Neural cell (in vitro differentiated cells): ENCODE measurements at regions not wholly inside any gene's neighbourhood (a gene's known extent, or its start where the extent isn't known, plus 50 kb on each side); places are given as distances from the start of the nearest gene placed in this dataset.

Experiments used
- H2AFZ ChIP-seq: fragments of 200-600, 300-800 bp; sonication (generic), shearing (Covaris generic); 2 replicates; pipeline ENCODE4 v1.6.0; 2014; ENCODE audit warnings: low read depth, mild to moderate bottlenecking, antibody characterized with exemption, low read length, moderate library complexity
- H3F3A ChIP-seq: fragments of 200-600 bp; shearing (Covaris generic); 2 replicates; pipeline ENCODE4 v1.6.1; 2016; ENCODE audit warnings: mild to moderate bottlenecking, moderate library complexity, mixed read lengths, antibody characterized with exemption, low read length; ENCODE audit not compliant: insufficient read depth, poor library complexity, severe bottlenecking
- H3K27ac ChIP-seq: fragments of 200-600, 300-800 bp; sonication (generic), shearing (Covaris generic); 2 replicates; pipeline ENCODE4 v1.5.1; 2014; ENCODE audit warnings: mild to moderate bottlenecking, low read length, moderate library complexity
- H3K27me3 ChIP-seq: fragments of 300-800, 200-600 bp; sonication (generic), shearing (Covaris generic); 2 replicates; pipeline ENCODE4 v1.6.0; 2014; ENCODE audit warnings: mild to moderate bottlenecking, low read depth, low read length, moderate library complexity; ENCODE audit not compliant: insufficient read depth
- H3K36me3 ChIP-seq: fragments of 300-800, 200-600 bp; sonication (generic), shearing (Covaris generic); 2 replicates; pipeline ENCODE4 v1.5.1; 2014; ENCODE audit warnings: mild to moderate bottlenecking, antibody characterized with exemption, low read length, moderate library complexity; ENCODE audit not compliant: insufficient read depth
- H3K4me2 ChIP-seq: fragments of 300-800, 200-600 bp; sonication (generic), shearing (Covaris generic); 2 replicates; pipeline ENCODE4 v1.6.0; 2014; ENCODE audit warnings: mild to moderate bottlenecking, low read length
- H3K4me3 ChIP-seq: fragments of 300-800, 200-600 bp; sonication (generic), shearing (Covaris generic); 2 replicates; pipeline ENCODE4 v1.5.1; 2014; ENCODE audit warnings: mild to moderate bottlenecking, low read length, moderate library complexity
- H3K79me2 ChIP-seq: fragments of 200-600 bp; shearing (Covaris generic); replicated peaks from 2 replicates; pipeline ENCODE4 v1.6.0; 2014; ENCODE audit warnings: mild to moderate bottlenecking, low read length, moderate library complexity; ENCODE audit not compliant: insufficient read depth
- H3K9ac ChIP-seq: fragments of 300-800, 200-600 bp; sonication (generic), shearing (Covaris generic); 2 replicates; pipeline ENCODE4 v1.6.1; 2016; ENCODE audit warnings: mild to moderate bottlenecking, low read length, mixed read lengths
- H3K9me2 ChIP-seq: fragments of 200-600 bp; shearing (Covaris generic); 2 replicates; pipeline ENCODE4 v1.6.1; 2016; ENCODE audit warnings: mild to moderate bottlenecking, low read length, mixed read lengths; ENCODE audit not compliant: insufficient read depth
- H3K9me3 ChIP-seq: fragments of 200-600, 300-800 bp; sonication (generic), shearing (Covaris generic); 2 replicates; pipeline ENCODE4 v1.6.1; 2016; ENCODE audit warnings: mild to moderate bottlenecking, mixed run types, low read length, moderate library complexity, mixed read lengths
- H4K20me1 ChIP-seq: fragments of 200-600 bp; shearing (Covaris generic); 2 replicates; pipeline ENCODE4 v1.6.1; 2016; ENCODE audit warnings: mild to moderate bottlenecking, mixed run types; ENCODE audit not compliant: insufficient read depth
- EP300 ChIP-seq: fragments of 450-650 bp; conservative IDR thresholded peaks from 2 replicates; pipeline ENCODE4 v1.6.1; 2014; ENCODE audit warnings: antibody characterized with exemption, mild to moderate bottlenecking, moderate library complexity; ENCODE audit not compliant: poor library complexity, severe bottlenecking
- EZH2 ChIP-seq: fragments of 200-600, 300-800 bp; shearing (Covaris generic), sonication (generic); IDR thresholded peaks from 2 replicates; pipeline ENCODE4 v1.6.1; 2014; ENCODE audit warnings: antibody characterized with exemption, low read length, borderline replicate concordance, mild to moderate bottlenecking; ENCODE audit not compliant: insufficient read depth, poor library complexity, severe bottlenecking
- MXI1 ChIP-seq: fragments of 450-650 bp; conservative IDR thresholded peaks from 2 replicates; pipeline ENCODE4 v1.6.1; 2014; ENCODE audit warnings: antibody characterized with exemption, mild to moderate bottlenecking; ENCODE audit not compliant: poor library complexity, severe bottlenecking
- POLR2AphosphoS5 ChIP-seq: IDR thresholded peaks from 2 replicates; pipeline ENCODE4 v1.6.1; 2012
- RAD21 ChIP-seq: fragments of 450-650 bp; conservative IDR thresholded peaks from 2 replicates; pipeline ENCODE4 v1.6.1; 2014; ENCODE audit warnings: antibody characterized with exemption, mild to moderate bottlenecking, moderate library complexity
- SMC3 ChIP-seq: fragments of 450-650 bp; conservative IDR thresholded peaks from 2 replicates; pipeline ENCODE4 v1.6.1; 2014; ENCODE audit warnings: antibody characterized with exemption, mild to moderate bottlenecking, moderate library complexity; ENCODE audit not compliant: poor library complexity
- TAF1 ChIP-seq: IDR thresholded peaks from 2 replicates; pipeline ENCODE4 v1.6.1; 2012; ENCODE audit warnings: low read depth
- TF ChIP-seq, protein P1 (sequence below): IDR thresholded peaks from 2 replicates; pipeline ENCODE4 v1.6.1; 2012; ENCODE audit warnings: borderline replicate concordance
- TF ChIP-seq, protein P2 (sequence below): fragments of 450-650 bp; IDR thresholded peaks from 2 replicates; pipeline ENCODE4 v1.5.1; 2014; ENCODE audit warnings: antibody characterized with exemption, mild to moderate bottlenecking, moderate library complexity; ENCODE audit not compliant: poor library complexity, severe bottlenecking

DNA sequence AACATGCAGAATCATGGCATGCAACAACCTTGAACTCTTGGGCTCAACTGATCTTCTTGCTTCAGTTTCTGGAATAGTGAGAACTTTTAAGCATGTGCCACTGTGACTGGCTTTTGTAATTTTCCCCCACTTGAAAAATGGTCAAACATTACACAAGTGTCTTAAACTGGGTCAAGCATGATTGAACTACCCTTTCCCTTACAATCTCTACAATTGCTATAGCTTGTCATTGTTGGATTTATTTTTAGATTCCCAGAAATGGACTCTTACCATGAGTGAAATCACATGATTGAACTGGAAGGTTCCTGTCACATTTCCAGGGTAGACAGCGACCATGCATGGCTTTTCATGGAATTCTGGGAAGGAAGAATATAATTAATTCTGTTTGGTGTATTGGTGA, 102.2 kb upstream of the TUBA3C start:
- no peaks in the 10 kb centered on the region for H3K9me2 ChIP-seq
- no peak overlapping the region for H2AFZ ChIP-seq
- no peak overlapping the region for H3K9ac ChIP-seq
- no peaks in the 10 kb centered on the region for H3K27me3 ChIP-seq
- no peak overlapping the region for H3K4me3 ChIP-seq
- TF ChIP-seq EZH2 (no peak), MXI1 (no peak), RAD21 (no peak), POLR2AphosphoS5 (no peak), SMC3 (no peak), TAF1 (no peak), EP300 (no peak)
- TF ChIP-seq, protein P1, sequence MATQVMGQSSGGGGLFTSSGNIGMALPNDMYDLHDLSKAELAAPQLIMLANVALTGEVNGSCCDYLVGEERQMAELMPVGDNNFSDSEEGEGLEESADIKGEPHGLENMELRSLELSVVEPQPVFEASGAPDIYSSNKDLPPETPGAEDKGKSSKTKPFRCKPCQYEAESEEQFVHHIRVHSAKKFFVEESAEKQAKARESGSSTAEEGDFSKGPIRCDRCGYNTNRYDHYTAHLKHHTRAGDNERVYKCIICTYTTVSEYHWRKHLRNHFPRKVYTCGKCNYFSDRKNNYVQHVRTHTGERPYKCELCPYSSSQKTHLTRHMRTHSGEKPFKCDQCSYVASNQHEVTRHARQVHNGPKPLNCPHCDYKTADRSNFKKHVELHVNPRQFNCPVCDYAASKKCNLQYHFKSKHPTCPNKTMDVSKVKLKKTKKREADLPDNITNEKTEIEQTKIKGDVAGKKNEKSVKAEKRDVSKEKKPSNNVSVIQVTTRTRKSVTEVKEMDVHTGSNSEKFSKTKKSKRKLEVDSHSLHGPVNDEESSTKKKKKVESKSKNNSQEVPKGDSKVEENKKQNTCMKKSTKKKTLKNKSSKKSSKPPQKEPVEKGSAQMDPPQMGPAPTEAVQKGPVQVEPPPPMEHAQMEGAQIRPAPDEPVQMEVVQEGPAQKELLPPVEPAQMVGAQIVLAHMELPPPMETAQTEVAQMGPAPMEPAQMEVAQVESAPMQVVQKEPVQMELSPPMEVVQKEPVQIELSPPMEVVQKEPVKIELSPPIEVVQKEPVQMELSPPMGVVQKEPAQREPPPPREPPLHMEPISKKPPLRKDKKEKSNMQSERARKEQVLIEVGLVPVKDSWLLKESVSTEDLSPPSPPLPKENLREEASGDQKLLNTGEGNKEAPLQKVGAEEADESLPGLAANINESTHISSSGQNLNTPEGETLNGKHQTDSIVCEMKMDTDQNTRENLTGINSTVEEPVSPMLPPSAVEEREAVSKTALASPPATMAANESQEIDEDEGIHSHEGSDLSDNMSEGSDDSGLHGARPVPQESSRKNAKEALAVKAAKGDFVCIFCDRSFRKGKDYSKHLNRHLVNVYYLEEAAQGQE, result no peak
- TF ChIP-seq, protein P2, sequence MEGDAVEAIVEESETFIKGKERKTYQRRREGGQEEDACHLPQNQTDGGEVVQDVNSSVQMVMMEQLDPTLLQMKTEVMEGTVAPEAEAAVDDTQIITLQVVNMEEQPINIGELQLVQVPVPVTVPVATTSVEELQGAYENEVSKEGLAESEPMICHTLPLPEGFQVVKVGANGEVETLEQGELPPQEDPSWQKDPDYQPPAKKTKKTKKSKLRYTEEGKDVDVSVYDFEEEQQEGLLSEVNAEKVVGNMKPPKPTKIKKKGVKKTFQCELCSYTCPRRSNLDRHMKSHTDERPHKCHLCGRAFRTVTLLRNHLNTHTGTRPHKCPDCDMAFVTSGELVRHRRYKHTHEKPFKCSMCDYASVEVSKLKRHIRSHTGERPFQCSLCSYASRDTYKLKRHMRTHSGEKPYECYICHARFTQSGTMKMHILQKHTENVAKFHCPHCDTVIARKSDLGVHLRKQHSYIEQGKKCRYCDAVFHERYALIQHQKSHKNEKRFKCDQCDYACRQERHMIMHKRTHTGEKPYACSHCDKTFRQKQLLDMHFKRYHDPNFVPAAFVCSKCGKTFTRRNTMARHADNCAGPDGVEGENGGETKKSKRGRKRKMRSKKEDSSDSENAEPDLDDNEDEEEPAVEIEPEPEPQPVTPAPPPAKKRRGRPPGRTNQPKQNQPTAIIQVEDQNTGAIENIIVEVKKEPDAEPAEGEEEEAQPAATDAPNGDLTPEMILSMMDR, result no peak
- H3K79me2 ChIP-seq, result no peaks in the 10 kb centered on the region
- H3K4me2 ChIP-seq, result no peak overlapping the region
- H4K20me1 ChIP-seq, result no peaks in the 10 kb centered on the region
- no peak overlapping the region for H3K27ac ChIP-seq
- no peaks in the 10 kb centered on the region for H3F3A ChIP-seq
- peaks cover 3% of the 10 kb centered on the region for H3K9me3 ChIP-seq
- no peaks in the 10 kb centered on the region for H3K36me3 ChIP-seq

DNA sequence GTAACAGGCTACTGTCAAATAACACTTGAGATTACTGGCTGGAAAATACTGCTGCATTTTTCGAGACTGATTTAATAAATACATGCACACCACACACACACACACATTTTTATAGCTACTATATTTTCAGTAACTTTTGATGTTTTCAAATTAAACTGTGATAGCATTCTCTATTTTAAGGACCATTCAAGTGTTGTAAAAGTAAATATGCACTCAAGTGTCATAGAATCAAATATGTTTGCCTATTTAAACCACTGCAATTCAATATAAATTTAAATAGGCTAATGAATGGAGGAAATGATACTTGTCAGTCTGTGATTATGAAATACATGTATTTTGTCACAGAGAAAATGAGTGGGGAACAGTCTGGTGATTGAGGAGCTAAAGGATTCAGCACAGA, 86.7 kb upstream of the TUBA3C start:
- Histone ChIP-seq H3K9me3 (peaks cover 5% of the 10 kb centered on the region), H3K27me3 (no peaks in the 10 kb centered on the region), H3K36me3 (no peaks in the 10 kb centered on the region), H3K4me3 (no peak overlapping the region), H3K9ac (no peak overlapping the region), H3K9me2 (no peaks in the 10 kb centered on the region), H3K79me2 (no peaks in the 10 kb centered on the region), H3F3A (no peaks in the 10 kb centered on the region), H4K20me1 (no peaks in the 10 kb centered on the region), H3K4me2 (no peak overlapping the region), H2AFZ (no peak overlapping the region), H3K27ac (no peak overlapping the region)
- TF ChIP-seq EP300 (no peak), POLR2AphosphoS5 (no peak), SMC3 (no peak)
- TF ChIP-seq, protein P2, result no peak
